ENCODE measurements at regions not wholly inside any gene's neighbourhood (a gene's known extent, or its start where the extent isn't known, plus 50 kb on each side); places are given as distances from the start of the nearest gene placed in this dataset.

DNA sequence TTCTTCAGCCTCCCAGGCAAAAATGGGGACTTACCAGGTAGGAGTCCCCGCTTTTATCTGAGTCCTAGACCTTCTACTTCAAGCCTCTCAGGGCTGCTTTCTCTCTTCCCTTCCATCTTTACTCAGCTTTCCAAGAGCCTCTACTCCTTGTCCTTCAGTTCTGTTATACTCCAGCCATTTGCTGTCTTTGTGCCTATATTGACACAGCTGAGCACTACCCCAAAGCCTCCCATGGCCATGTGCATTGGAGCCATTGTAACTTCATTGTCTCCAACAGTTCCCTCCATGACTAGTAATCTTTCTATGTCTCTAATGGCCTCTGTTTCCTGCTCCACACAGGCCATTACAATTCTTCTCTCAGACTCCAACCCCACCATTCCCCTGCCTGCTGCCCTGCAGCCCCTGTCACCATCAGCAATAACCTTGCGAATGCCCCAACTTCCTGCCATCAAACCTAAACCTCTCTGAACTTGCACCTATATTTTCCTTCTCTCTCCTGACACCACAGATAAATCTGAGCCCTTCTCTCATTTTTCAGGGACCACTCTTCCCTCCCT is 77.9 kb upstream of the ADPGK start:
- no peak overlapping the region for H3K4me3 ChIP-seq (ENCODE audit: low read depth, low read length)
- TF ChIP-seq, protein P1, sequence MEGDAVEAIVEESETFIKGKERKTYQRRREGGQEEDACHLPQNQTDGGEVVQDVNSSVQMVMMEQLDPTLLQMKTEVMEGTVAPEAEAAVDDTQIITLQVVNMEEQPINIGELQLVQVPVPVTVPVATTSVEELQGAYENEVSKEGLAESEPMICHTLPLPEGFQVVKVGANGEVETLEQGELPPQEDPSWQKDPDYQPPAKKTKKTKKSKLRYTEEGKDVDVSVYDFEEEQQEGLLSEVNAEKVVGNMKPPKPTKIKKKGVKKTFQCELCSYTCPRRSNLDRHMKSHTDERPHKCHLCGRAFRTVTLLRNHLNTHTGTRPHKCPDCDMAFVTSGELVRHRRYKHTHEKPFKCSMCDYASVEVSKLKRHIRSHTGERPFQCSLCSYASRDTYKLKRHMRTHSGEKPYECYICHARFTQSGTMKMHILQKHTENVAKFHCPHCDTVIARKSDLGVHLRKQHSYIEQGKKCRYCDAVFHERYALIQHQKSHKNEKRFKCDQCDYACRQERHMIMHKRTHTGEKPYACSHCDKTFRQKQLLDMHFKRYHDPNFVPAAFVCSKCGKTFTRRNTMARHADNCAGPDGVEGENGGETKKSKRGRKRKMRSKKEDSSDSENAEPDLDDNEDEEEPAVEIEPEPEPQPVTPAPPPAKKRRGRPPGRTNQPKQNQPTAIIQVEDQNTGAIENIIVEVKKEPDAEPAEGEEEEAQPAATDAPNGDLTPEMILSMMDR (IDR thresholded peaks at IDR 0.05; ENCODE audit: low read depth, low read length): no peak

- TF ChIP-seq, protein P1 (IDR thresholded peaks at IDR 0.05; ENCODE audit: low read depth, low read length): no peak
- no peak overlapping the region for H3K4me3 ChIP-seq (ENCODE audit: low read depth, low read length)
These were observed 76.2 kb upstream of the ADPGK start for GRCh38 chr15:72859757-72860145.

- TF ChIP-seq, protein P1 (IDR thresholded peaks at IDR 0.05; ENCODE audit: low read depth, low read length): no peak
- no peak overlapping the region for H3K4me3 ChIP-seq (ENCODE audit: low read depth, low read length)
These were observed 75.6 kb upstream of the ADPGK start for GRCh38 chr15:72859017-72859756.

DNA sequence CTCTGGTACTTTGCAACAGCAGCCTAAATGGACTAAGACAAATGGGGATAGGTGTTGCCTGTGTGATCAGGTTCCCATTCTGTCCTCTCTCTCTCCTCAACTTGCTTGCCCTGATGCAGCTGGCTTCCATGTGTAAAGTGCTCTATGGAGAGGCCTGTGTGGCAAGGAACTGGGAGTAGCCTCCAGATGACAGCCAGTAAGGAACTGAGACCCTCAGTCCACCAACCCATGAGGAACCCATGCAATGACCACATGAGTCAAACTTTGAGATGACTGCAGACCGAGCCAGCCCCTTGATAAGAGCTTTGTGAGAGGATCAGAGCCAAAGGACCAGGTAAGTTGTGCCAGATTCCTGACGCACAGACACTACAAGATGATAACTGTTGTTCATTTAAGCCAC is 74.6 kb upstream of the ADPGK start:
- no peak overlapping the region for H3K4me3 ChIP-seq (ENCODE audit: low read depth, low read length)
- TF ChIP-seq, protein P1 (IDR thresholded peaks at IDR 0.05; ENCODE audit: low read depth, low read length): no peak

DNA sequence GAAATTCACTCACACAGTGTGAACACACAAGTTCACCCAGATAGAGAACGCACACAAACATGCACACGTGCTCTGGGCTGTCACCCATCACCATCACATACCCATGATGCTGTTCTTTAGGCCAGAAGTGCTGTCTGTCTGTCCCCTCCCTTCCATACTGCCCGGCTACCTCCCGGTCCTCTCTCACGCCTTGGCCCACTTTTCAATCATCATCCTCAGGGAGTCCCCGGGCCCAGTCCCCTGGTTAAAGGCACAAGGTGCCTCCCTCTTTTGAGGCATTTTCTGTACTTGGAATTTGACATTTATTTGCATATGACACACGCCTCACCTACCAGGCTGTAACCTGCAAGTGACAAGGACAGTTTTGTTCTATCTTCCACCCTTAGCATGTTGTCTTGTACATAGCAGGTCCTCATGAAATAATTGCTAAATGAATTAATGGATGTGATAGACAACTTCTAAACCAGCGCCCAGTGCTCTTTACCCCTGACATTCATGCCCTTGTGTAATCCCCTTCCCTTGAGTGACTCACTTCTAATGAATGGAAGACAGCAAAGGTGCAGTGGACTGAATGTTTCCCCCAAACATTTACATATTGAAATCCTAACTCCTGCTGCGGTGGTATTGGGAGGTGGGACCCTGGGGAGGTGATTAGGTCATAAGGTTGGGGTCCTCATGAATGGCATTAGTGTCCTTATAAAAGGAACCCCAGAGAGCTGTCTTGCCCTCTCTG is 73.9 kb upstream of the ADPGK start:
- TF ChIP-seq, protein P1 (IDR thresholded peaks at IDR 0.05; ENCODE audit: low read depth, low read length): no peak
- H3K4me3 ChIP-seq (ENCODE audit: low read depth, low read length): no peak overlapping the region

DNA sequence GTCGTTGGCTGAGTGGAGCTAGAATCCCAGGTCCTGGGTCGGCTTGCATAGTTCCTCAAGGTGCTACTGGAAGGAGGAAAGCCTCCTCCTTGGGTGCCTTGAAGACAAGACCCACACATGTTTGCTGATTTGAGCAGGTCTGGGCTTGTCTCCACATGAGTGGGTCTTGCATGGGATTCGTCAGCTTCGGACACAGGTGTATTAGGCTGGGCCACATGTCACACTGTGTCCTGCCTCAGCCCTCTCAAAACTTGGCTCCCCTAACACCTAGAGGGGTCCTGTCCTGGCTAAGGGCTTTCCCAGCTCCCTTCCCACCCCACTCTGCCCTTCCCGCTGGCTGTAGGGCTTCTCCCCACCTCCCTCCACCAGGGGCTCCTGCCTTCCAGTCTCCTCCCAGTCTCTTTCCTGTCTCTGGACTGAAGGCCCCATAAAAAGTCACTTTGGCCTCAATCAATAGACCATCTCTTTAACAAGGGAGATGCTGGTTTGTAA is 73.0 kb upstream of the ADPGK start:
- TF ChIP-seq, protein P1 (IDR thresholded peaks at IDR 0.05; ENCODE audit: low read depth, low read length): no peak
- no peak overlapping the region for H3K4me3 ChIP-seq (ENCODE audit: low read depth, low read length)

DNA sequence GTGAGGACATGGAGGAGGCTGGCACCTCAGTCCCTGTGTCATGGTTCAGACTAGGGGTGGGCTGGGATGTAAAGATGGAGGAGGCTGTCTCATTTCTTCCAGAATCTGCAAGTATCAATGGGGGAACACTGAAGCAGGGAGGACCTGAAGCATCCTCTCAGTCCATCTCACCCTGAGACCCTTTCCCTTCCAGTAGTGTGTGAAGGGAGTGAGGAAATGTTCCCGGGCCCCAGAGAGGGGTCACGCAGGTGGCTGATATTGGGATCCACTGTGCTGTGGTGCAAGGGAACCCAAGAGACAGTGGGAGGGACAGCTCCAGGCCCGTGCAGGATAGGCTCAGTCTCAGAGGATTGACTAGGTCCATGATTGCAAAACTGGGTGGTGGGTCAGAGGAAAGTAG is 72.2 kb upstream of the ADPGK start:
- no peak overlapping the region for H3K4me3 ChIP-seq (ENCODE audit: low read depth, low read length)
- TF ChIP-seq, protein P1 (IDR thresholded peaks at IDR 0.05; ENCODE audit: low read depth, low read length): no peak
